ENCODE measurements at regions not wholly inside any gene's neighbourhood (a gene's known extent, or its start where the extent isn't known, plus 50 kb on each side); places are given as distances from the start of the nearest gene placed in this dataset.

DNA sequence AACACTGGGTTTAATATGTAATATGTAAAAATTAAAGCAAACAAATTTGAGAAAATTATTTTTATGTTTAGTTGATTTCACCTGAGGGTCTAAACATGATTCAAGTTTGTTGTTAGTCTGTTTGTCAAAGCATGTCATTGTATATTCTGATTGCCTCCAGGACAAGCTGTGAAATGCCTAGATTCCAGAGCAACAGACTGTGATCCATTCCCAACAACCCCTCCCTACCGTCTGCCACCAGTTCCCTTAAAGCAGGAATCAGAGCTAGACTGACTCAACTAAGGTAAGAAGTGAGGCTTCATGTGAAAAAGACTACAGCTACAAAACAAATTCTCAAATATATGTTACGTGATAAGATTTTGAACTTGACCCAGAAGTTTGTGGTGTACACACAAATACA is 304.2 kb downstream of the RAB38 start:
- no peak overlapping the region for H3K4me3 ChIP-seq (ENCODE audit: low read depth, low read length)
- no peak for DNase-seq
- TF ChIP-seq, protein P1, sequence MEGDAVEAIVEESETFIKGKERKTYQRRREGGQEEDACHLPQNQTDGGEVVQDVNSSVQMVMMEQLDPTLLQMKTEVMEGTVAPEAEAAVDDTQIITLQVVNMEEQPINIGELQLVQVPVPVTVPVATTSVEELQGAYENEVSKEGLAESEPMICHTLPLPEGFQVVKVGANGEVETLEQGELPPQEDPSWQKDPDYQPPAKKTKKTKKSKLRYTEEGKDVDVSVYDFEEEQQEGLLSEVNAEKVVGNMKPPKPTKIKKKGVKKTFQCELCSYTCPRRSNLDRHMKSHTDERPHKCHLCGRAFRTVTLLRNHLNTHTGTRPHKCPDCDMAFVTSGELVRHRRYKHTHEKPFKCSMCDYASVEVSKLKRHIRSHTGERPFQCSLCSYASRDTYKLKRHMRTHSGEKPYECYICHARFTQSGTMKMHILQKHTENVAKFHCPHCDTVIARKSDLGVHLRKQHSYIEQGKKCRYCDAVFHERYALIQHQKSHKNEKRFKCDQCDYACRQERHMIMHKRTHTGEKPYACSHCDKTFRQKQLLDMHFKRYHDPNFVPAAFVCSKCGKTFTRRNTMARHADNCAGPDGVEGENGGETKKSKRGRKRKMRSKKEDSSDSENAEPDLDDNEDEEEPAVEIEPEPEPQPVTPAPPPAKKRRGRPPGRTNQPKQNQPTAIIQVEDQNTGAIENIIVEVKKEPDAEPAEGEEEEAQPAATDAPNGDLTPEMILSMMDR (IDR thresholded peaks at IDR 0.05; ENCODE audit: low read depth, low read length), result no peak

DNA sequence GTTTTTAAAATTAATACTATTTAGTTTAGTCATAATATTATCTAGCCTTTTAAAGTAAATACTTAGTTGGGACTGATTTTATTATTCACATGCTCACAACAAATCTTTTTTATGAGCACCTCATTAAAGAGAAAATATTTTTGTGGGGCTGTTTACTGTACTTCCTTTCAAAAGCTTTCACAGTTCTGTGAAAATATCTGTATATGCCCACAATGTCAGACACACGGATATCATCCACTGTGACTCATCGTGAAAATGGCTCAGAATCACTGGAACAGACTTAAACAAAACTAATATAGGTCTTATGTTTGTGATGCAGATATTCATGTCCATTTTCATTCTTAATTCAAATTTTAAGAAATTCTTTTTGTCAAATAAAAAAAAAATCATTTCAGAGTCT is 305.2 kb downstream of the RAB38 start:
- DNase-seq, result no peak
- Histone ChIP-seq H3K27ac (no peak overlapping the region), H3K9me3 (ENCODE audit: severe bottlenecking) (no peaks in the 10 kb centered on the region), H3K36me3 (no peaks in the 10 kb centered on the region), H3K4me3 (ENCODE audit: low read depth, low read length) (no peak overlapping the region), H3K27me3 (ENCODE audit: insufficient read depth, low read depth, severe bottlenecking) (no peaks in the 10 kb centered on the region)
- TF ChIP-seq, protein P1 (IDR thresholded peaks at IDR 0.05; ENCODE audit: low read depth, low read length), result no peak

More for the DNA sequence above, 304.2 kb downstream of the RAB38 start:
- H3K27me3 ChIP-seq (ENCODE audit: insufficient read depth, low read depth, severe bottlenecking), result no peaks in the 10 kb centered on the region
- no peaks in the 10 kb centered on the region for H3K9me3 ChIP-seq (ENCODE audit: severe bottlenecking)
- H3K27ac ChIP-seq, result no peak overlapping the region
- no peaks in the 10 kb centered on the region for H3K36me3 ChIP-seq

DNA sequence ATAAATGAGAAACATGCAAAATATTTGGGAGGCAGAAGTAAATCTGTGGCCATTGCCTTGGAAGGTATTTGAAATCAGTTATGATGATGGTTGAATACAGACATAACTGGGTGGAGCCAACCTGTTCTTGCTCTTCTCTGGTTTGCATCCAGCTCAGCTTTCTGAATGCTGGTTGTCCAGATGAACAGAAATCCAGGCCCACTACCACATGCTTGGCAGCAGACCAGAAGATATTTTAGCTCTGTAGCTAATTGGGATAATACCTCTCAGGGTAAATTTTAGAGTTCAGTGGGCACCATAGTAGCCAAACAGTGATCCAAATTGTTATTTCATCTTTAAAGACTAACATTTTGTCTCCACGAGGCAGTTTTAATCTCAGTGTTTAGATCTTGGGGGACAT is 308.3 kb downstream of the RAB38 start:
- H3K36me3 ChIP-seq, result no peaks in the 10 kb centered on the region
- no peak for DNase-seq
- H3K4me3 ChIP-seq (ENCODE audit: low read depth, low read length), result no peak overlapping the region
- no peaks in the 10 kb centered on the region for H3K9me3 ChIP-seq (ENCODE audit: severe bottlenecking)
- TF ChIP-seq, protein P1 (IDR thresholded peaks at IDR 0.05; ENCODE audit: low read depth, low read length), result no peak
- no peaks in the 10 kb centered on the region for H3K27me3 ChIP-seq (ENCODE audit: insufficient read depth, low read depth, severe bottlenecking)
- H3K27ac ChIP-seq, result no peak overlapping the region

DNA sequence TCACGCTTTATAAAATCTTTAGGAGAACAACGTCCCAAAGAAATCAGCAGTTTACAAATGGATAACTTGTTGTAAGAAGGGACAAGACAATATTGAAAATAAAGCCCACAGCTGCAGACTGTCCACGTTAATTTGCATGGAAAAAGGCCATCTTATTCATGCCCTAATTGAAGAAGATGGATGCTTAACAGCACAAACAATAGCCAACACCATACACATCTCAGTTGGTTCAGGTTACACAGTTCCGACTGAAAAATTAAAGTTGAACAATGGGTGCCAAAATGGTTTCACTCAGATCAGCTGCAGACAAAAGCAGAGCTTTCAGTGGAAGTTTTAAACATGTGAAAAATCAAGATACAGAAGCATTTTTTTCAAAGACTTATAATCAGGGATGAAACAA is 314.2 kb downstream of the RAB38 start:
- H3K27ac ChIP-seq, result no peak overlapping the region
- H3K36me3 ChIP-seq, result no peaks in the 10 kb centered on the region
- H3K4me3 ChIP-seq (ENCODE audit: low read depth, low read length), result no peak overlapping the region
- no peaks in the 10 kb centered on the region for H3K27me3 ChIP-seq (ENCODE audit: insufficient read depth, low read depth, severe bottlenecking)
- no peak for DNase-seq
- no peaks in the 10 kb centered on the region for H3K9me3 ChIP-seq (ENCODE audit: severe bottlenecking)
- TF ChIP-seq, protein P1 (IDR thresholded peaks at IDR 0.05; ENCODE audit: low read depth, low read length), result no peak

DNA sequence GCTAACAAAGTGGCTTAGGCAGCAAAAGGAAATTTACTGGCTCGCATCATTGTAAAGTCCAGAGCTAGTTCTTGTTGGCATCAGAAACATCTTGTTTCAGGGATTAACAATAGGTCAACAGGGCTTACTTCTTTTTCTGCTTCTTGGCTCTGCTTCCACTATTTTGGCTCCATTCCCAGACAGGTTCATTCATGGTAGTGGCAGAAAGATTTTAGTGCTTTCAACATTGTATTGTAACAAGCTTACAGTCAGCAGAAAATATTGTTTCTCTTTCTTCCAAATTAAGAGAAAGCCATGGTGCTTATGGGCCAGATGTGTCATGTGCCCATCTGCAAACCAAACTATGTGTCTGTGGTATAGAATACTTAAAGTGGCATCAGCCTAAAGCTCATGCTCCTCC is 315.6 kb downstream of the RAB38 start:
- TF ChIP-seq, protein P1 (IDR thresholded peaks at IDR 0.05; ENCODE audit: low read depth, low read length), result no peak
- Histone ChIP-seq H3K27me3 (ENCODE audit: insufficient read depth, low read depth, severe bottlenecking) (no peaks in the 10 kb centered on the region), H3K27ac (no peak overlapping the region), H3K36me3 (no peaks in the 10 kb centered on the region), H3K4me3 (ENCODE audit: low read depth, low read length) (no peak overlapping the region), H3K9me3 (ENCODE audit: severe bottlenecking) (no peaks in the 10 kb centered on the region)
- no peak for DNase-seq

DNA sequence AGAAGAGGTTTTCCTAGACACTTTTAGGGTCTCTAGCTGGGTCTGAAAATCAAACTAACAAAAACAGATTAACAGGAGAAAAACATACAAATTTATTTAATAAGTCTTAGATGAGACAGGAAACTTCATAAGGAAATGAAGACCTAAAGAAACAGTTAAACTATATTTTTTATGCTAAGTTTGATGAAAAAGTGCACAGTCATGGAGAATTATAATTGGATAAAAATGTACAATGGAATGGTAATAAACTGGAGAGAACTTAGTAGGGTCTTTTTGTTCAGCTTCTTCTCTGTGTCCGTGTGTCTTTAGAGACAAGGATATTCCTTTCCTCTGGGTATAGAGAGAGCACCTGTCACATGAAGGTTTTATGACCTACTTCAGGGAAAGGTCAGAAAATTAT is 323.4 kb downstream of the RAB38 start:
- Histone ChIP-seq H3K27ac (no peak overlapping the region), H3K4me3 (ENCODE audit: low read depth, low read length) (no peak overlapping the region), H3K36me3 (no peaks in the 10 kb centered on the region), H3K27me3 (ENCODE audit: insufficient read depth, low read depth, severe bottlenecking) (no peaks in the 10 kb centered on the region), H3K9me3 (ENCODE audit: severe bottlenecking) (no peaks in the 10 kb centered on the region)
- no peak for DNase-seq
- TF ChIP-seq, protein P1 (IDR thresholded peaks at IDR 0.05; ENCODE audit: low read depth, low read length), result no peak

Data from WERI-Rb-1 (cell line).